ENCODE measurements at regions not wholly inside any gene's neighbourhood (a gene's known extent, or its start where the extent isn't known, plus 50 kb on each side); places are given as distances from the start of the nearest gene placed in this dataset.

GRCh38 chr2:188068093-188068492, 223.6 kb upstream of the GULP1 start:
- H3K4me2 ChIP-seq (replicated peaks; ENCODE audit: extremely low read depth, low read length, poor library complexity, severe bottlenecking): no peak overlapping the region
- no peaks in the 10 kb centered on the region for H3K4me1 Mint-ChIP-seq
- no peaks in the 10 kb centered on the region for H3K27me3 ChIP-seq (ENCODE audit: control insufficient read depth in 2 of 2, insufficient read depth in 2 of 2, low read length in 2 of 2)
- no peaks in the 10 kb centered on the region for H3K36me3 Mint-ChIP-seq
- no peaks in the 10 kb centered on the region for H3K4me1 ChIP-seq (ENCODE audit: control insufficient read depth in 1 of 2, insufficient read depth in 2 of 2, low read length in 2 of 2)
- H3K27me3 Mint-ChIP-seq (ENCODE audit: low read depth in 3 of 3): no peaks in the 10 kb centered on the region
- no peak for TF ChIP-seq CTCF (IDR thresholded peaks at IDR 0.05)
- H4K20me1 ChIP-seq (ENCODE audit: insufficient read depth, low read length): no peaks in the 10 kb centered on the region
- no peak overlapping the region for H3K27ac ChIP-seq (ENCODE audit: low read depth in 1 of 2, low read length in 2 of 2)
- H3K27ac Mint-ChIP-seq: no peak overlapping the region
- no peak overlapping the region for H2AFZ ChIP-seq (ENCODE audit: insufficient read depth, low read depth, low read length, poor library complexity, severe bottlenecking)
- H3K9me3 ChIP-seq (replicated peaks in 1 of 2; ENCODE audit: control insufficient read depth in 1 of 2, insufficient read depth in 1 of 2, low read length in 2 of 2): peaks cover 9 to 10% of the 10 kb centered on the region in 2 donors
- intact Hi-C loops (cut with micrococcal nuclease): no loop called here
- no peaks in the 10 kb centered on the region for H3K36me3 ChIP-seq (replicated peaks in 1 of 2; ENCODE audit: control insufficient read depth in 1 of 2, insufficient read depth in 2 of 2, low read length in 2 of 2)
- H3K9ac ChIP-seq (ENCODE audit: insufficient read depth, low read length, poor library complexity, severe bottlenecking): no peak overlapping the region
- DNase-seq: no peak
- H3K9me3 Mint-ChIP-seq: peaks cover 0 to 20% (median 12%) of the 10 kb centered on the region in 7 donors
- H3K4me3 Mint-ChIP-seq: no peak overlapping the region
- WGBS (ENCODE audit: insufficient coverage): 67% methylated on average over 2 of the region's 5 CpGs
- H3K79me2 ChIP-seq (ENCODE audit: insufficient read depth, low read length): no peaks in the 10 kb centered on the region
- H3K4me3 ChIP-seq (replicated peaks in 1 of 3; ENCODE audit: low read depth in 2 of 3, low read length in 3 of 3): no peak overlapping the region

GRCh38 chr2:188076149-188077056, 215.3 kb upstream of the GULP1 start:
- H3K4me1 Mint-ChIP-seq: no peaks in the 10 kb centered on the region
- H3K4me1 ChIP-seq (ENCODE audit: control insufficient read depth in 1 of 2, insufficient read depth in 2 of 2, low read length in 2 of 2): no peaks in the 10 kb centered on the region
- DNase-seq: no peak
- no peak overlapping the region for H3K4me2 ChIP-seq (replicated peaks; ENCODE audit: extremely low read depth, low read length, poor library complexity, severe bottlenecking)
- peaks cover 5 to 14% (median 10%) of the 10 kb centered on the region in 7 donors for H3K9me3 Mint-ChIP-seq
- H3K36me3 ChIP-seq (replicated peaks in 1 of 2; ENCODE audit: control insufficient read depth in 1 of 2, insufficient read depth in 2 of 2, low read length in 2 of 2): no peaks in the 10 kb centered on the region
- H3K4me3 ChIP-seq (replicated peaks in 1 of 3; ENCODE audit: low read depth in 2 of 3, low read length in 3 of 3): no peak overlapping the region
- no peak overlapping the region for H3K27ac ChIP-seq (ENCODE audit: low read depth in 1 of 2, low read length in 2 of 2)
- intact Hi-C loops (cut with micrococcal nuclease): no loop called here
- H3K27me3 Mint-ChIP-seq (ENCODE audit: low read depth in 3 of 3): peaks cover 0 to 2% (median 0%) of the 10 kb centered on the region in 3 donors
- WGBS (ENCODE audit: insufficient coverage): no CpG with 5 or more reads among the region's 2 CpGs
- no peak overlapping the region for H3K27ac Mint-ChIP-seq
- no peak for TF ChIP-seq CTCF (IDR thresholded peaks at IDR 0.05)
- H4K20me1 ChIP-seq (ENCODE audit: insufficient read depth, low read length): no peaks in the 10 kb centered on the region
- H3K36me3 Mint-ChIP-seq: no peaks in the 10 kb centered on the region
- no peaks in the 10 kb centered on the region for H3K27me3 ChIP-seq (ENCODE audit: control insufficient read depth in 2 of 2, insufficient read depth in 2 of 2, low read length in 2 of 2)
- no peak overlapping the region for H3K9ac ChIP-seq (ENCODE audit: insufficient read depth, low read length, poor library complexity, severe bottlenecking)
- no peaks in the 10 kb centered on the region for H3K79me2 ChIP-seq (ENCODE audit: insufficient read depth, low read length)
- no peak overlapping the region for H2AFZ ChIP-seq (ENCODE audit: insufficient read depth, low read depth, low read length, poor library complexity, severe bottlenecking)
- peaks cover 19 to 25% of the 10 kb centered on the region in 2 donors for H3K9me3 ChIP-seq (replicated peaks in 1 of 2; ENCODE audit: control insufficient read depth in 1 of 2, insufficient read depth in 1 of 2, low read length in 2 of 2)
- no peak overlapping the region for H3K4me3 Mint-ChIP-seq

Measured in CD14-positive monocyte (primary cell).